H9 (cell line): ENCODE measurements at regions not wholly inside any gene's neighbourhood (a gene's known extent, or its start where the extent isn't known, plus 50 kb on each side); places are given as distances from the start of the nearest gene placed in this dataset.

ENCODE experiments used
- DNase-seq: peaks from one replicate; pipeline ENCODE4 v3.0.0-alpha.2; 2017
- H2AFZ ChIP-seq: one replicate; pipeline ENCODE4 v1.6.1; 2013; ENCODE audit warnings: mild to moderate bottlenecking, low read length, control low read depth, moderate library complexity
- H2AK5ac ChIP-seq: 2 replicates; pipeline ENCODE4 v1.6.1; 2013; ENCODE audit warnings: low read length, control low read depth, mixed read lengths; ENCODE audit not compliant: insufficient read length
- H2BK120ac ChIP-seq: one replicate; pipeline ENCODE4 v1.6.1; 2013; ENCODE audit warnings: low read depth, mild to moderate bottlenecking, low read length, control low read depth, inconsistent platforms; ENCODE audit not compliant: poor library complexity, severe bottlenecking
- H2BK12ac ChIP-seq: 2 replicates; pipeline ENCODE4 v1.6.1; 2013; ENCODE audit warnings: low read length, control low read depth, mixed read lengths, low read depth; ENCODE audit not compliant: insufficient read length
- H2BK15ac ChIP-seq: 2 replicates; pipeline ENCODE4 v1.6.1; 2013; ENCODE audit warnings: low read depth, low read length, control low read depth
- H2BK20ac ChIP-seq: one replicate; pipeline ENCODE4 v1.6.1; 2013; ENCODE audit warnings: low read depth, mild to moderate bottlenecking, low read length, control low read depth, inconsistent platforms; ENCODE audit not compliant: poor library complexity, severe bottlenecking
- H2BK5ac ChIP-seq: 2 replicates; pipeline ENCODE4 v1.6.1; 2013; ENCODE audit warnings: low read length, control low read depth, mixed read lengths; ENCODE audit not compliant: insufficient read length
- H3K14ac ChIP-seq: 2 replicates; pipeline ENCODE4 v1.6.1; 2013; ENCODE audit warnings: low read length, control low read depth; ENCODE audit not compliant: insufficient read depth
- H3K18ac ChIP-seq: 2 replicates; pipeline ENCODE4 v1.6.1; 2013; ENCODE audit warnings: low read depth, mild to moderate bottlenecking, mixed read lengths, low read length, control low read depth; ENCODE audit not compliant: insufficient read length
- H3K23ac ChIP-seq: 2 replicates; pipeline ENCODE4 v1.6.1; 2013; ENCODE audit warnings: low read length, control low read depth, mixed read lengths, low read depth; ENCODE audit not compliant: insufficient read length
- H3K23me2 ChIP-seq: 2 replicates; pipeline ENCODE4 v1.6.1; 2013; ENCODE audit warnings: low read depth, mild to moderate bottlenecking, mixed read lengths, low read length, control low read depth; ENCODE audit not compliant: insufficient read length, poor library complexity, severe bottlenecking
- H3K27ac ChIP-seq: 2 replicates; pipeline ENCODE4 v1.5.1; 2013; ENCODE audit warnings: low read length, control low read depth, mixed read lengths, low read depth; ENCODE audit not compliant: insufficient read length
- H3K27me3 ChIP-seq: 2 replicates; pipeline ENCODE4 v1.6.1; 2013; ENCODE audit warnings: low read length, control low read depth, inconsistent platforms; ENCODE audit not compliant: insufficient read depth
- H3K4ac ChIP-seq: 2 replicates; pipeline ENCODE4 v1.6.1; 2013; ENCODE audit warnings: low read depth, mild to moderate bottlenecking, control low read depth, inconsistent platforms, low read length, moderate library complexity
- H3K4me1 ChIP-seq: 2 replicates; pipeline ENCODE4 v1.6.1; 2013; ENCODE audit warnings: low read length, control low read depth, inconsistent platforms; ENCODE audit not compliant: insufficient read depth
- H3K4me2 ChIP-seq: 2 replicates; pipeline ENCODE4 v1.6.1; 2013; ENCODE audit warnings: low read length, control low read depth, mixed read lengths; ENCODE audit not compliant: insufficient read length, insufficient read depth
- H3K56ac ChIP-seq: 2 replicates; pipeline ENCODE4 v1.6.1; 2013; ENCODE audit warnings: low read depth, mild to moderate bottlenecking, mixed read lengths, low read length, control low read depth; ENCODE audit not compliant: insufficient read length
- H3K79me1 ChIP-seq: 2 replicates; pipeline ENCODE4 v1.6.1; 2013; ENCODE audit warnings: low read depth, mild to moderate bottlenecking, moderate library complexity, low read length, control low read depth, inconsistent platforms; ENCODE audit not compliant: insufficient read depth, poor library complexity, severe bottlenecking
- H3K79me2 ChIP-seq: 2 replicates; pipeline ENCODE4 v1.6.1; 2013; ENCODE audit warnings: low read length, control low read depth, inconsistent platforms; ENCODE audit not compliant: insufficient read depth
- H3K9ac ChIP-seq: 2 replicates; pipeline ENCODE4 v1.6.1; 2013; ENCODE audit warnings: low read length, control low read depth, mixed read lengths; ENCODE audit not compliant: insufficient read length; ENCODE audit errors: extremely low read depth
- H3K9me3 ChIP-seq: one replicate; pipeline ENCODE4 v1.6.1; 2013; ENCODE audit warnings: low read depth, low read length, inconsistent platforms; ENCODE audit not compliant: control insufficient read depth
- H3T11ph ChIP-seq: one replicate; pipeline ENCODE4 v1.6.1; 2013; ENCODE audit warnings: mild to moderate bottlenecking, low read length, control low read depth, inconsistent platforms
- H4K20me1 ChIP-seq: one replicate; pipeline ENCODE4 v1.6.1; 2013; ENCODE audit not compliant: control insufficient read depth, insufficient read length, insufficient read depth
- H4K5ac ChIP-seq: 2 replicates; pipeline ENCODE4 v1.6.1; 2013; ENCODE audit warnings: low read depth, mild to moderate bottlenecking, mixed read lengths, low read length, control low read depth; ENCODE audit not compliant: insufficient read length
- H4K8ac ChIP-seq: replicated peaks from 2 replicates; pipeline ENCODE4 v1.6.1; 2013; ENCODE audit warnings: low read length, control low read depth, mixed read lengths, low read depth; ENCODE audit not compliant: insufficient read length
- H4K91ac ChIP-seq: 2 replicates; pipeline ENCODE4 v1.6.1; 2013; ENCODE audit warnings: low read depth, mild to moderate bottlenecking, moderate library complexity, mixed read lengths, low read length, control low read depth; ENCODE audit not compliant: insufficient read length
- H3K27ac Mint-ChIP-seq, 3 experiments: 2 replicates in 2 of 3; 3 replicates in 1 of 3; pipeline ENCODE4 v1.8.0; 2020 to 2021; ENCODE audit warnings: mixed read lengths in 3 of 3, mild to moderate bottlenecking in 1 of 3, moderate library complexity in 1 of 3
- H3K27me3 Mint-ChIP-seq: 2 replicates; pipeline ENCODE4 v1.8.0; 2021; ENCODE audit warnings: low read depth, mild to moderate bottlenecking, moderate library complexity, mixed read lengths
- H3K36me3 Mint-ChIP-seq, 3 experiments: 2 replicates in 2 of 3; 3 replicates in 1 of 3; pipeline ENCODE4 v1.8.0; 2020 to 2021; ENCODE audit warnings: low read depth in 3 of 3, mixed read lengths in 3 of 3; ENCODE audit not compliant: insufficient read depth in 1 of 3
- H3K4me1 Mint-ChIP-seq, 2 experiments: 2 replicates each; pipeline ENCODE4 v1.8.0; 2020; ENCODE audit warnings: mixed read lengths in 2 of 2
- H3K4me3 Mint-ChIP-seq, 2 experiments: 2 replicates in 1 of 2; 3 replicates in 1 of 2; pipeline ENCODE4 v1.8.0; 2020 to 2021; ENCODE audit warnings: mild to moderate bottlenecking in 2 of 2, mixed read lengths in 2 of 2, moderate library complexity in 1 of 2
- H3K9me3 Mint-ChIP-seq, 2 experiments: 2 replicates in 1 of 2; 3 replicates in 1 of 2; pipeline ENCODE4 v1.8.0; 2020; ENCODE audit warnings: mild to moderate bottlenecking in 2 of 2, mixed read lengths in 2 of 2, moderate library complexity in 1 of 2
- CTCF ChIP-seq: fragments of 200-600 bp; sonication (generic); conservative IDR thresholded peaks from 3 replicates; pipeline ENCODE4 v1.8.0; 2021; ENCODE audit warnings: antibody characterized with exemption, mild to moderate bottlenecking
- WGBS: extraction: QIAGEN DNeasy Blood & Tissue Kit; methylation state at CpG from one replicate; pipeline ENCODE4 v1.1.7; 2013; ENCODE audit warnings: missing lambda C conversion rate, low lambda C conversion rate, mixed read lengths; ENCODE audit not compliant: insufficient read length; ENCODE audit errors: extremely low coverage; 5-methylcytosine and 5-hydroxymethylcytosine counted together

- Mint-ChIP-seq H3K9me3 (peaks cover 82 to 94% of the 10 kb centered on the region in 2 experiments), H3K4me3 (no peak overlapping the region), H3K27me3 (no peaks in the 10 kb centered on the region), H3K27ac (no peak overlapping the region), H3K4me1 (no peaks in the 10 kb centered on the region), H3K36me3 (peaks cover 4 to 18% (median 7%) of the 10 kb centered on the region in 3 experiments; a peak in 5 of 7 replicates)
- Histone ChIP-seq H3K23me2 (no peaks in the 10 kb centered on the region), H3K79me1 (no peaks in the 10 kb centered on the region), H3K23ac (no peak overlapping the region), H3K9me3 (peaks cover 88% of the 10 kb centered on the region), H3K27ac (no peak overlapping the region), H3K79me2 (no peaks in the 10 kb centered on the region), H3K4ac (no peak overlapping the region), H2AFZ (no peak overlapping the region), H3K18ac (no peak overlapping the region), H4K20me1 (no peaks in the 10 kb centered on the region), H3T11ph (no peak overlapping the region), H4K8ac (no peak overlapping the region), H2BK120ac (no peak overlapping the region), H2AK5ac (no peak overlapping the region), H2BK12ac (no peak overlapping the region), H2BK15ac (no peak overlapping the region), H3K14ac (no peak overlapping the region), H4K91ac (no peak overlapping the region), H3K56ac (no peak overlapping the region), H2BK5ac (no peak overlapping the region), H3K4me2 (no peak overlapping the region), H3K9ac (no peak overlapping the region), H4K5ac (no peak overlapping the region), H3K27me3 (no peaks in the 10 kb centered on the region), H3K4me1 (no peaks in the 10 kb centered on the region), H2BK20ac (no peak overlapping the region)
- TF ChIP-seq CTCF: no peak
- no peak for DNase-seq
- WGBS: no CpG with 5 or more reads among the region's 9 CpGs
Measured at GRCh38 chr14:105903971-105904370, 377.6 kb downstream of the TMEM121 start.
